ENCODE measurements at regions not wholly inside any gene's neighbourhood (a gene's known extent, or its start where the extent isn't known, plus 50 kb on each side); places are given as distances from the start of the nearest gene placed in this dataset.

DNA sequence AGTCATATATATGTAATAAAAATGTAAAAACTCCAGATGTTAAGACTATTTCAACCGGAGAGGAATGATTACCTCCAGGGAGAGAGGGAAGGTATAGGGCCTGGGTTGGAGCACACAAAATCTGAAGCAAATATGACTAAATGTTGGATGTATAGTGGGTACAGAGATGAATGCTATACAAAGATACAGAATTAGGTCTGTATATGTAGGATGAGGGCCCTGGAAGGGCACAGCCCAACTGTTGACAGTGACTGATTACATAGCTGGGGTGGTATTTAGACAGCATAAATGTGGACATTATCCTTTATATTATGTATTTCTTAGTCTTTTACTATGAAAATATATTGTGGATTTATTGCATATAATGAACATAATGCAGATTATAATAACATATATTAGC lies 94.4 kb upstream of the SPATA12 start:
- in situ Hi-C loops (cut with HindIII; ENCODE audit: low sequenced_read_pairs), result no loop called here
- TF ChIP-seq, protein P1, sequence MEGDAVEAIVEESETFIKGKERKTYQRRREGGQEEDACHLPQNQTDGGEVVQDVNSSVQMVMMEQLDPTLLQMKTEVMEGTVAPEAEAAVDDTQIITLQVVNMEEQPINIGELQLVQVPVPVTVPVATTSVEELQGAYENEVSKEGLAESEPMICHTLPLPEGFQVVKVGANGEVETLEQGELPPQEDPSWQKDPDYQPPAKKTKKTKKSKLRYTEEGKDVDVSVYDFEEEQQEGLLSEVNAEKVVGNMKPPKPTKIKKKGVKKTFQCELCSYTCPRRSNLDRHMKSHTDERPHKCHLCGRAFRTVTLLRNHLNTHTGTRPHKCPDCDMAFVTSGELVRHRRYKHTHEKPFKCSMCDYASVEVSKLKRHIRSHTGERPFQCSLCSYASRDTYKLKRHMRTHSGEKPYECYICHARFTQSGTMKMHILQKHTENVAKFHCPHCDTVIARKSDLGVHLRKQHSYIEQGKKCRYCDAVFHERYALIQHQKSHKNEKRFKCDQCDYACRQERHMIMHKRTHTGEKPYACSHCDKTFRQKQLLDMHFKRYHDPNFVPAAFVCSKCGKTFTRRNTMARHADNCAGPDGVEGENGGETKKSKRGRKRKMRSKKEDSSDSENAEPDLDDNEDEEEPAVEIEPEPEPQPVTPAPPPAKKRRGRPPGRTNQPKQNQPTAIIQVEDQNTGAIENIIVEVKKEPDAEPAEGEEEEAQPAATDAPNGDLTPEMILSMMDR (IDR thresholded peaks at IDR 0.05; ENCODE audit: low read depth, low read length), result no peak

DNA sequence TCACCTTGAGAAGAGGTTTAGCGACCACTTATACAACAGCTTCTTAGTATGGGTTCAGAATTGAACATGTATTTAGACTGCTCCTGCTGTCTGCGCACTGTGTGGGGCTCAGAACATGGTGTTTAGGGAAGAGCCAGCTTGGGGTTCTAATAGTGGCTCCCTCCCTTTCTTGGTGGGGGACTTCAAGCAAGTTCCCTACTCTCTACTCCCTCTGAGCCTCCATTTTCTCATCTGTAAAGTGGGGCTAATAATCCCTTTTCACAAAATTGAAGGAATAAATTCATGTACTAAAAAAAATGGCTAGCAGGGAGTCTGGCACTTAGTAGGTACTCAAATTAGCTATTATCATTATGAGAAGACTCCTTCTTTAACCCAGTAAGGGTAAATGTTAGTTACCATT lies 97.5 kb upstream of the SPATA12 start:
- H3K4me3 ChIP-seq (ENCODE audit: low read depth, low read length), result no peak overlapping the region
- in situ Hi-C loops (cut with HindIII; ENCODE audit: low sequenced_read_pairs), result no loop called here
- DNase-seq (ENCODE audit: low read depth, low spot score), result no peak
- TF ChIP-seq, protein P1 (IDR thresholded peaks at IDR 0.05; ENCODE audit: low read depth, low read length), result no peak

More for the DNA sequence above, 94.4 kb upstream of the SPATA12 start:
- no peak overlapping the region for H3K4me3 ChIP-seq (ENCODE audit: low read depth, low read length)
- DNase-seq (ENCODE audit: low read depth, low spot score), result no peak

DNA sequence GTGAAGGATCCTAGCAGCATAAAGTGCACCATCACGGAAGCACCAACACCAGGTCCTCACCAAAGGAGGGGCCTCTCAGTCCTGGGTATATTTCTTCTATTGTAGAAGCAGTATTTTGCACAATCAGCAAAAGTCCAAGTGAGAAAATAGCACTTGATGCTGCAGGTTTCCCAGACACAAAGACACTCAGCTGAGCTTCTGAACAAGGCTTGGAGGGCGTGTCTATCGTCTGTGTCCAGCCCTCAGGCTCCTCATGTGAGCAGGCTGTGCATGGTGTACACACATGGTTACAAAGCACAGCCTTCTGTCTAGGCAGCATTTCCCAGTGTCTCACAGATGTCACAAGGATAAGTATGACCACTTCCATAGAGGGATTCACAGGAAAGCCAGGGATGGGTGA lies 98.3 kb upstream of the SPATA12 start:
- no peak for DNase-seq (ENCODE audit: low read depth, low spot score)
- in situ Hi-C loops (cut with HindIII; ENCODE audit: low sequenced_read_pairs), result no loop called here
- TF ChIP-seq, protein P1 (IDR thresholded peaks at IDR 0.05; ENCODE audit: low read depth, low read length), result no peak
- no peak overlapping the region for H3K4me3 ChIP-seq (ENCODE audit: low read depth, low read length)

DNA sequence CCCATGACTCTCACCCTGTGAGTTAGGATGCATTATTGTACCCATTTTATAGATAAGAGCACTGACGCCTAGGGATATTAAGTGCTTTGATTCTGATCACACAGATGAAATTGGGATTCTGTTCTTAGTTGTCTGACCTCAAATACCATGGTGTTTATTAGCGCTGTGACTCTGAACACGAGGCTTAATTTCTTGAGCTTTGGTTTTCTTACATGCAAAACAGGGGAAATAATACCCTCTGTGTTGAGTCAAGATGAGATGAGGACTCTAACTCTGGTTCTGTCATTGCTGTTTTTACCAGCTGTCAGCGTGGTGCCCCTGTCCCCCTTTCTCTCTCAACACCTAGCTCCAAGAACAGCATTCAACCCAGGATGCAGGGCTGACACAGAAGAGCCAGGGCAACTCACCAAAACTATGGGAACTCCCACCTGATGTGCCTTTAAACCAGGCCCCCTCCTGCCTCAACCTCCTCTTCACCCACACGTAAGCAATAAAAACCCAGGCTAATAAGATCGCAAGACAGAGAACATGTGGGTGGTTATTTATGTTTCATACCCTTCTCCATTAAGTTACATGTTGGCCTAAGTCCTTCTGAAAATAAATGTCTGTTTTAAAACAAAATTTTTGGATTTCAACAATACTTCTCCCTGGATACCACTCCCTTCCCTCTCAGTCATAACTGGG lies 100.1 kb upstream of the SPATA12 start:
- in situ Hi-C loops (cut with HindIII; ENCODE audit: low sequenced_read_pairs), result no loop called here
- TF ChIP-seq, protein P1 (IDR thresholded peaks at IDR 0.05; ENCODE audit: low read depth, low read length), result no peak
- H3K4me3 ChIP-seq (ENCODE audit: low read depth, low read length), result no peak overlapping the region
- no peak for DNase-seq (ENCODE audit: low read depth, low spot score)

DNA sequence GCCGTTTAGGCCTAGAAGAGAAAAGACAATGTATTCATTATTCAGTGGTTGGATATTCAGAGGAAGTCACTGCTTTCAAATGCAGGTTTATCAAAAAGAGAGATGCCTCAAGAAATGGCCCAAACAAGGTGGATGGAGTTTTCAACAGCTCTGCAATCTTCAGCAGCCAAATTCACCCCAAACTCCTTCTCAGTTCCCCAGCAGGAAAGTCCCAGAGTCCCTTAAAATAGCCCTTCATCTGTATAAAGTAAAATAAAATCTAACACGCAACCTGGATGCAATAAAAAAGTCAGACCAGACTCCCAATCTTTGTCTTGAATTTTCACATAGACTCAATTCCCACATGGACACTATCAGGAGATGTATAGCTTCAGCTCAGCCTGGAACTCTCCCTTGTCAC lies 101.6 kb upstream of the SPATA12 start:
- in situ Hi-C loops (cut with HindIII; ENCODE audit: low sequenced_read_pairs), result no loop called here
- DNase-seq (ENCODE audit: low read depth, low spot score), result no peak
- TF ChIP-seq, protein P1 (IDR thresholded peaks at IDR 0.05; ENCODE audit: low read depth, low read length), result no peak
- H3K4me3 ChIP-seq (ENCODE audit: low read depth, low read length), result no peak overlapping the region

DNA sequence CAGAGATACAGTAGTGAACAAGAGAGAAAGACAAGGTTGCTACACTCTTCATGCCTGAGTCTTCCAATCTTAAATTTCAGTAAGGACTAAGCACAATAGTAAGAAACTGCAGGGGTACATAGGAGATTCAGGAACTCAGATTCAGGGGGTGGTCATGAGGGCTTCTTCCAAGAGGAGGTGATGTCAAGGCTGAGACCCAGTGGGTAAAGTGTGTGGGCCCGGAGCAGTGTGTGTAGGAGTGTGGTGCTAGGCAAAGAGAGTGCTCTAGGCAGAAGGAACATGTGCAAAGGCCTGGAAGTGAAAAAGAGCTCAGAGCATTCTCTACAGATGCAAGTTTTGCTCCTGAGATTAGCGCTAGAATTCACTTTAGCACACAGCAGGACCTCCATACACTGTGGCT lies 102.9 kb upstream of the SPATA12 start:
- no peak for DNase-seq (ENCODE audit: low read depth, low spot score)
- TF ChIP-seq, protein P1 (IDR thresholded peaks at IDR 0.05; ENCODE audit: low read depth, low read length), result no peak
- in situ Hi-C loops (cut with HindIII; ENCODE audit: low sequenced_read_pairs), result no loop called here
- H3K4me3 ChIP-seq (ENCODE audit: low read depth, low read length), result no peak overlapping the region
